Heart left ventricle (tissue), 13 donors: ENCODE measurements at regions not wholly inside any gene's neighbourhood (a gene's known extent, or its start where the extent isn't known, plus 50 kb on each side); places are given as distances from the start of the nearest gene placed in this dataset.

Source experiments
- POLR2A ChIP-seq, 2 donors: fragments of 450-650 bp; IDR thresholded peaks; one replicate each; pipeline ENCODE4 v1.6.1; 2017; ENCODE audit warnings: antibody characterized with exemption in 2 of 2, mild to moderate bottlenecking in 2 of 2, moderate library complexity in 2 of 2
- TF ChIP-seq, protein P1 (sequence below), 12 donors: fragments of 200-600 bp; sonication (generic) in 4 of 12; IDR thresholded peaks; one replicate each; pipeline versions ENCODE4 v1.5.0 to v1.8.0; 2018 to 2022; ENCODE audit warnings: antibody characterized with exemption in 12 of 12, mild to moderate bottlenecking in 5 of 12
- donor health status: ischemic (EF 13 %, LVEDD 7.1; RV severe dilation, severe dysfunction).
- donor health status: DM: no; HTN: yes; CAD: no.
- donor health status: DM: no; HTN: no; CAD: no.
- donor health status: ischemic (EF 25% LVEDD 6.9; RV normal size, moderate dysfunction).
- donor health status: ischemic (EF 25% LVEDD 5.7; RV mildly dilated, moderate dysfunction).
- donor health status: ischemic (EF 35%, LVEDD 5.7; RV mildly dilated, moderate dysfunction).
- donor health status: nonischemic (EF 11% LVEDD 7.7; RV severe dilation, severe dysfunction).
- donor health status: DM: yes; HTN: yes; CAD: no.
- donor health status: PGD.
- donor health status: ischemic (EF 29% LVEDD 5.4; RV normal size, mild dysfunction).
- donor health status: nonischemic (EF 23%, LVEDD 6.1; RV moderate dilation, normal function).

DNA sequence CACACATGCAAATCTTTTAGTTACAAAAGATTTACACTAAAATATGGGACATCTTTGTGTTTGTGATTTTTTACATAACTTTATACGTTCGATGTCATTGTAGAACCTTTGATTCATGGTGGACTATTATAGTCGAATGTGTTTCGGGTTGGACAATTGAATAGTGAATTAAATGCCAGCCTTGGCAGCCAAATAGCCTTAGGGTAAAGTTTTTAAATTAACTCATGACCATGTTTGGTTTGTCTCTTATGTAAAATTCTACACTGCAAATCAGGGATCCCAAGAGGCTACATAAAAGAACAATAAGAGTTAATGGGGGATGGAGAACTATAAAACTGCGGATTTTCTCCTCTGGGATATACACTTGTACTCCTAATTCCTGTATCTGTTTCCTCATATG, 1735.6 kb upstream of the SPRY2 start:
- no peak for TF ChIP-seq POLR2A (IDR thresholded peaks at IDR 0.05)
- TF ChIP-seq, protein P1, sequence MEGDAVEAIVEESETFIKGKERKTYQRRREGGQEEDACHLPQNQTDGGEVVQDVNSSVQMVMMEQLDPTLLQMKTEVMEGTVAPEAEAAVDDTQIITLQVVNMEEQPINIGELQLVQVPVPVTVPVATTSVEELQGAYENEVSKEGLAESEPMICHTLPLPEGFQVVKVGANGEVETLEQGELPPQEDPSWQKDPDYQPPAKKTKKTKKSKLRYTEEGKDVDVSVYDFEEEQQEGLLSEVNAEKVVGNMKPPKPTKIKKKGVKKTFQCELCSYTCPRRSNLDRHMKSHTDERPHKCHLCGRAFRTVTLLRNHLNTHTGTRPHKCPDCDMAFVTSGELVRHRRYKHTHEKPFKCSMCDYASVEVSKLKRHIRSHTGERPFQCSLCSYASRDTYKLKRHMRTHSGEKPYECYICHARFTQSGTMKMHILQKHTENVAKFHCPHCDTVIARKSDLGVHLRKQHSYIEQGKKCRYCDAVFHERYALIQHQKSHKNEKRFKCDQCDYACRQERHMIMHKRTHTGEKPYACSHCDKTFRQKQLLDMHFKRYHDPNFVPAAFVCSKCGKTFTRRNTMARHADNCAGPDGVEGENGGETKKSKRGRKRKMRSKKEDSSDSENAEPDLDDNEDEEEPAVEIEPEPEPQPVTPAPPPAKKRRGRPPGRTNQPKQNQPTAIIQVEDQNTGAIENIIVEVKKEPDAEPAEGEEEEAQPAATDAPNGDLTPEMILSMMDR (IDR thresholded peaks at IDR 0.05) = no peak
